ENCODE measurements at regions not wholly inside any gene's neighbourhood (a gene's known extent, or its start where the extent isn't known, plus 50 kb on each side); places are given as distances from the start of the nearest gene placed in this dataset.
"Not testable (repeated sequence)": the region's sequence is repeated elsewhere in the genome, so short reads cannot be mapped to it uniquely, and the experiment has no call there.

GRCh38 chrX:122301491-122301890, 882.6 kb upstream of the GRIA3 start:
- no peak overlapping the region for H3K4me3 ChIP-seq (ENCODE audit: low read depth, poor library complexity, severe bottlenecking)
- intact Hi-C loops (cut with DNase I; ENCODE audit: low total_unique reads): no loop called here
- no peak for DNase-seq (ENCODE audit: low spot score in 2 of 2)
- no peak for TF ChIP-seq POLR2A (IDR thresholded peaks at IDR 0.05)
- no peak for TF ChIP-seq CTCF (IDR thresholded peaks at IDR 0.05)

DNA sequence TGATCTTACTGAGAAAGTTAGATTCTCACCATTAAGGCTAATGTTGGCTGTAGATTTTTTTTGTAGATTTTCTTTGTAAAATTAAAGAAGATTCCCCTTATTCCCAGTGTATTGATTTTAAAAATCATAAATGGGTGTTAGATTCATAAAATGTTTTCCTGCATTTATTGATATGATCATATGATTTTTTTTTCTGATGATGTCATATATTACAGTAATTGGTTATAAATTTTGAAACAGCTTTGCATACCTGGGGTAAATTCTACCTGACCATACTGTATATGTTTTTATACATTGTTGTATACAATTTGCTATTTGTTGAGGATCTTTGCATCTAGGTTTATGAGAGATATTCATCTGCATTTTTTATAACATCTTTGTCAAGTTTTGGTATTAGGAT, 880.3 kb upstream of the GRIA3 start:
- H3K4me3 ChIP-seq (ENCODE audit: low read depth, poor library complexity, severe bottlenecking): no peak overlapping the region
- DNase-seq (ENCODE audit: low spot score in 2 of 2): no peak
- intact Hi-C loops (cut with DNase I; ENCODE audit: low total_unique reads): no loop called here
- no peak for TF ChIP-seq POLR2A (IDR thresholded peaks at IDR 0.05)
- TF ChIP-seq CTCF (IDR thresholded peaks at IDR 0.05): no peak

- WGBS, 2 donors: 78 to 96% methylated on average over 3 of the region's 3 CpGs
- intact Hi-C loops (cut with DNase I; ENCODE audit: low total_unique reads): no loop called here
- TF ChIP-seq POLR2A (IDR thresholded peaks at IDR 0.05): no peak
- no peak for TF ChIP-seq CTCF (IDR thresholded peaks at IDR 0.05)
- no peak for DNase-seq (ENCODE audit: low spot score in 2 of 2)
- H3K4me3 ChIP-seq (ENCODE audit: low read depth, poor library complexity, severe bottlenecking): no peak overlapping the region
Observed at GRCh38 chrX:122344816-122345215, 839.3 kb upstream of the GRIA3 start.

DNA sequence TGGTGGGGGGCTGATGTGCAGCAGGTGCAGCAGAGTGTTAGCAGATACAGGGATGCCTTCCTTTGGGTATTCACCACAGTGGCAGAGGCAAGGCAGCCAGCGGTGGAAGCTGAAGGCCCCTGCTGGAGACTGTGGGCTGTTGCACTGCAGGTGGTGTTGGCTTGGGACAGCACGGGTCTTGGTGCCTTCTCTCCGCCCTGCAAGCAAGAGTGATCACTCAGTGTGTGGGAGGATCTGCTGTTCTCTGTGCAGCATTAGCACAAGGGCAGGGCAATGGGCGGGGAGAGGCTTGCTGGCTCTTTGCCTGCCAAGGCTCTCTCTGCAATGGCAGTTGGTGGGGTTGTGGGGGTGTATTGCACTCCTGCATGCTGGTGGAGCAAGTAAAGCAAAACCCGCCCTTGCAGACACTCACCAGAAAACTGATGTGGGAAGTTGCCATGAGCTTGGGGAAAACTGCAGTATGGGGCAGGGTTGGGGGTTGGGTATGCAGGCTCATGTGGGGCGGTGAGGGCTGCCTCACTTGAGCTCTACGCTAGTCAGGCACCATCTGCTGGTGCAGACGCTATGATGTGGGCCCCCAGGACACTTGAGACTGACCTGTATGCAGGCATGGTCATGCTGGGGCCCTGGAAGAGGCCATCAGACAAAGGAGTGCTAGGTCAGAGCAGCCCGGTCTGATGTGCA, 820.8 kb upstream of the GRIA3 start:
- intact Hi-C loops (cut with DNase I; ENCODE audit: low total_unique reads): no loop called here
- no peak overlapping the region for H3K4me3 ChIP-seq (ENCODE audit: low read depth, poor library complexity, severe bottlenecking)
- TF ChIP-seq CTCF (IDR thresholded peaks at IDR 0.05) (no peak), POLR2A (IDR thresholded peaks at IDR 0.05) (no peak)
- 55 to 80% methylated on average over 1 to 8 of the region's 9 CpGs for WGBS, 2 donors
- DNase-seq (ENCODE audit: low spot score in 2 of 2): no peak

- H3K4me3 ChIP-seq (ENCODE audit: low read depth, poor library complexity, severe bottlenecking); DNase-seq (ENCODE audit: low spot score in 2 of 2); intact Hi-C loops (cut with DNase I; ENCODE audit: low total_unique reads): not testable (repeated sequence)
- 92 to 98% methylated on average over 13 of the region's 13 CpGs for WGBS, 2 donors
Observed at GRCh38 chrX:122375533-122375932, 808.5 kb upstream of the GRIA3 start.

- no peak for DNase-seq (ENCODE audit: low spot score in 2 of 2)
- no peak overlapping the region for H3K4me3 ChIP-seq (ENCODE audit: low read depth, poor library complexity, severe bottlenecking)
- intact Hi-C loops (cut with DNase I; ENCODE audit: low total_unique reads): no loop called here
- WGBS, 2 donors: 89 to 91% methylated on average over 13 to 19 of the region's 19 CpGs
- no peak for TF ChIP-seq POLR2A (IDR thresholded peaks at IDR 0.05)
- TF ChIP-seq CTCF (IDR thresholded peaks at IDR 0.05): no peak
Observed at GRCh38 chrX:122389005-122389404, 795.1 kb upstream of the GRIA3 start.
